Suprapubic skin (tissue), 4 donors: ENCODE measurements at regions not wholly inside any gene's neighbourhood (a gene's known extent, or its start where the extent isn't known, plus 50 kb on each side); places are given as distances from the start of the nearest gene placed in this dataset.

Experiments
- DNase-seq, 2 donors: peaks; one replicate each; pipeline ENCODE4 v3.0.0-alpha.2; 2019; ENCODE audit warnings: low spot score in 2 of 2
- H3K27ac ChIP-seq: fragments of 200-600 bp; sonication (generic); one replicate; pipeline ENCODE4 v1.5.1; 2019
- H3K27me3 ChIP-seq: fragments of 200-600 bp; sonication (generic); one replicate; pipeline ENCODE4 v1.5.1; 2019
- H3K36me3 ChIP-seq: fragments of 200-600 bp; sonication (generic); one replicate; pipeline ENCODE4 v1.5.1; 2019
- H3K4me1 ChIP-seq: fragments of 200-600 bp; sonication (generic); one replicate; pipeline ENCODE4 v1.5.1; 2019
- H3K4me3 ChIP-seq: fragments of 200-600 bp; sonication (generic); one replicate; pipeline ENCODE4 v1.5.1; 2019; ENCODE audit warnings: mild to moderate bottlenecking
- H3K9me3 ChIP-seq: fragments of 200-600 bp; sonication (generic); one replicate; pipeline ENCODE4 v1.5.1; 2019
- EP300 ChIP-seq: sonication (generic); formaldehyde crosslinking; IDR thresholded peaks from one replicate; pipeline ENCODE4 v1.6.1; 2017; ENCODE audit warnings: antibody characterized with exemption
- POLR2A ChIP-seq, 2 donors: fragments of 450-650 bp; IDR thresholded peaks; one replicate each; pipeline ENCODE4 v1.6.1; 2017; ENCODE audit warnings: antibody characterized with exemption in 2 of 2, mild to moderate bottlenecking in 2 of 2, moderate library complexity in 2 of 2
- POLR2AphosphoS5 ChIP-seq, 3 donors: sonication (generic); formaldehyde crosslinking; IDR thresholded peaks; one replicate each; pipeline ENCODE4 v1.6.1; 2017; ENCODE audit warnings: antibody characterized with exemption in 3 of 3
- WGBS: methylation state at CpG from one replicate; pipeline ENCODE4 v1.1.5; 2018; 5-methylcytosine and 5-hydroxymethylcytosine counted together
- TF ChIP-seq, protein P1 (sequence below), 2 donors: fragments of 200-600 bp in 1 of 2; fragments of 450-650 bp in 1 of 2; sonication (generic) in 1 of 2; IDR thresholded peaks; one replicate each; pipeline ENCODE4 v1.5.1; 2016 to 2019; ENCODE audit warnings: antibody characterized with exemption in 2 of 2, mild to moderate bottlenecking in 1 of 2, moderate library complexity in 1 of 2

GRCh38 chr16:6274351-6274750 is 1058.3 kb upstream of the RBFOX1 start:
- H3K9me3 ChIP-seq = no peaks in the 10 kb centered on the region
- H3K36me3 ChIP-seq = no peaks in the 10 kb centered on the region
- WGBS = 90% methylated on average over 3 of the region's 3 CpGs
- H3K4me1 ChIP-seq = no peaks in the 10 kb centered on the region
- TF ChIP-seq POLR2A (IDR thresholded peaks at IDR 0.05) (no peak), POLR2AphosphoS5 (IDR thresholded peaks at IDR 0.05) (no peak)
- TF ChIP-seq, protein P1, sequence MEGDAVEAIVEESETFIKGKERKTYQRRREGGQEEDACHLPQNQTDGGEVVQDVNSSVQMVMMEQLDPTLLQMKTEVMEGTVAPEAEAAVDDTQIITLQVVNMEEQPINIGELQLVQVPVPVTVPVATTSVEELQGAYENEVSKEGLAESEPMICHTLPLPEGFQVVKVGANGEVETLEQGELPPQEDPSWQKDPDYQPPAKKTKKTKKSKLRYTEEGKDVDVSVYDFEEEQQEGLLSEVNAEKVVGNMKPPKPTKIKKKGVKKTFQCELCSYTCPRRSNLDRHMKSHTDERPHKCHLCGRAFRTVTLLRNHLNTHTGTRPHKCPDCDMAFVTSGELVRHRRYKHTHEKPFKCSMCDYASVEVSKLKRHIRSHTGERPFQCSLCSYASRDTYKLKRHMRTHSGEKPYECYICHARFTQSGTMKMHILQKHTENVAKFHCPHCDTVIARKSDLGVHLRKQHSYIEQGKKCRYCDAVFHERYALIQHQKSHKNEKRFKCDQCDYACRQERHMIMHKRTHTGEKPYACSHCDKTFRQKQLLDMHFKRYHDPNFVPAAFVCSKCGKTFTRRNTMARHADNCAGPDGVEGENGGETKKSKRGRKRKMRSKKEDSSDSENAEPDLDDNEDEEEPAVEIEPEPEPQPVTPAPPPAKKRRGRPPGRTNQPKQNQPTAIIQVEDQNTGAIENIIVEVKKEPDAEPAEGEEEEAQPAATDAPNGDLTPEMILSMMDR (IDR thresholded peaks at IDR 0.05) = no peak
- H3K4me3 ChIP-seq = no peak overlapping the region
- H3K27ac ChIP-seq = no peak overlapping the region
- no peak for DNase-seq
- no peaks in the 10 kb centered on the region for H3K27me3 ChIP-seq

- Histone ChIP-seq H3K27me3 (no peaks in the 10 kb centered on the region), H3K36me3 (no peaks in the 10 kb centered on the region), H3K27ac (no peak overlapping the region), H3K4me3 (no peak overlapping the region), H3K4me1 (no peaks in the 10 kb centered on the region), H3K9me3 (peaks cover 12% of the 10 kb centered on the region)
- TF ChIP-seq, protein P1 (IDR thresholded peaks at IDR 0.05) = no peak
- TF ChIP-seq POLR2AphosphoS5 (IDR thresholded peaks at IDR 0.05) (no peak), EP300 (no peak), POLR2A (IDR thresholded peaks at IDR 0.05) (no peak)
- DNase-seq = no peak
- 72% methylated on average over 3 of the region's 3 CpGs for WGBS
Measured at GRCh38 chr16:6267682-6268081, 1065.0 kb upstream of the RBFOX1 start.

GRCh38 chr16:6266703-6267102 is 1065.9 kb upstream of the RBFOX1 start:
- TF ChIP-seq POLR2A (IDR thresholded peaks at IDR 0.05) = no peak
- TF ChIP-seq, protein P1 (IDR thresholded peaks at IDR 0.05) = no peak
- TF ChIP-seq POLR2AphosphoS5 (IDR thresholded peaks at IDR 0.05) = no peak
- TF ChIP-seq EP300 = no peak
- 83% methylated on average over 2 of the region's 2 CpGs for WGBS
- H3K4me3 ChIP-seq = no peak overlapping the region
- H3K4me1 ChIP-seq = no peaks in the 10 kb centered on the region
- no peaks in the 10 kb centered on the region for H3K36me3 ChIP-seq
- H3K9me3 ChIP-seq = peaks cover 12% of the 10 kb centered on the region
- DNase-seq = no peak
- H3K27ac ChIP-seq = no peak overlapping the region
- no peaks in the 10 kb centered on the region for H3K27me3 ChIP-seq

DNA sequence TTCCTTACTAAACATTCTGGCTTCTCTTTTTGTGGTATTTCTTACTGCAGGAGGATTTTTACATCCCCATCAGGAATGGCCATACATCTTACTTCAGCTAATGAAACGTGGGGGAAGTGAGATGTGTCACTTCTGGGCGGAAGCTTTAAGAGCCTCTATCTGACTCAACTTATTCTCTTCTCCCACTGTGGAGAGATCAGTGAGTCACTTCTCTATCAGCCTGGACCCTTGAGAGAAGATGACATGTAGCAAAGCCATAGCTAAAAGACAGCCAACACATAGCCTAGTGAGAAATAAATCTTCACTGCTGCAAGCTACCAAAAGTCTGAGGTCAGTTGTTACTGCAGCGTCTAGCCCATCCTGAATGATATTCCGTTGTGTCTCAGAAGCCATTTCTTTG is 1066.7 kb upstream of the RBFOX1 start:
- no peaks in the 10 kb centered on the region for H3K36me3 ChIP-seq
- H3K4me3 ChIP-seq = no peak overlapping the region
- no peaks in the 10 kb centered on the region for H3K4me1 ChIP-seq
- H3K27me3 ChIP-seq = no peaks in the 10 kb centered on the region
- TF ChIP-seq EP300 (no peak), POLR2A (IDR thresholded peaks at IDR 0.05) (no peak), POLR2AphosphoS5 (IDR thresholded peaks at IDR 0.05) (no peak)
- TF ChIP-seq, protein P1 (IDR thresholded peaks at IDR 0.05) = no peak
- H3K27ac ChIP-seq = no peak overlapping the region
- 86% methylated on average over 4 of the region's 4 CpGs for WGBS
- H3K9me3 ChIP-seq = peaks cover 12% of the 10 kb centered on the region
- no peak for DNase-seq

DNA sequence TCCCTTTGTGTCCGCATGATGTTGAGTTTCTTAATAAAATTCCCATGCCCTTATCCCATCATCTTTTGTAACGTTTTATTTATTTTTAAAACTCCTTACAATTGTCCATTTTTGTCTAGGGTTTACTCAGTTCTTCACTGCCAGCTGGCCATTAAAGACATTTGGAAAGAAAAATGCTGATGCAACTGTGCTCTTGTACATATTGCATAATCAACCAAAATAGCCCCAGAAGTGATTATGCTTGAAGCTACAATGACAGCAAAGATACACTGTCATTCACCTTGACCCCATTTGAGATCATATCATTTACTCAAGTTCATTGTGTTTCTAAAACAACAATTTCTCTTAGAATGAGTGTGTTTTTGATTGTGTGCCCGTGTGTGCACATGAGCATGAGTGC is 1074.6 kb upstream of the RBFOX1 start:
- TF ChIP-seq POLR2A (IDR thresholded peaks at IDR 0.05) (no peak), POLR2AphosphoS5 (IDR thresholded peaks at IDR 0.05) (no peak), EP300 (no peak)
- TF ChIP-seq, protein P1 (IDR thresholded peaks at IDR 0.05) = no peak
- WGBS = 86% methylated on average over 3 of the region's 3 CpGs
- no peak overlapping the region for H3K27ac ChIP-seq
- H3K4me3 ChIP-seq = no peak overlapping the region
- H3K36me3 ChIP-seq = no peaks in the 10 kb centered on the region
- H3K4me1 ChIP-seq = no peaks in the 10 kb centered on the region
- no peaks in the 10 kb centered on the region for H3K27me3 ChIP-seq
- DNase-seq = no peak
- no peaks in the 10 kb centered on the region for H3K9me3 ChIP-seq
